ENCODE measurements at regions not wholly inside any gene's neighbourhood (a gene's known extent, or its start where the extent isn't known, plus 50 kb on each side); places are given as distances from the start of the nearest gene placed in this dataset.

- peak; percentile 30 for DNase-seq
- no peaks in the 10 kb centered on the region for H4K20me1 ChIP-seq (ENCODE audit: insufficient read depth)
- no peak overlapping the region; a peak in 1 of 4 replicates for H3K27ac ChIP-seq (ENCODE audit: low read depth in 2 of 2, low read length in 1 of 2)
- H3K9ac ChIP-seq: no peak overlapping the region
- H3K4me1 ChIP-seq (ENCODE audit: control insufficient read depth in 1 of 2, insufficient read depth in 2 of 2, low read depth in 1 of 2, low read length in 1 of 2): peaks cover 0 to 15% of the 10 kb centered on the region in 2 experiments; a peak in 1 of 4 replicates
- no peaks in the 10 kb centered on the region for H3K9me2 ChIP-seq
- no peaks in the 10 kb centered on the region for H3K27me3 ChIP-seq (ENCODE audit: insufficient read depth)
- H2AFZ ChIP-seq (ENCODE audit: low read depth): no peak overlapping the region
- H3K79me2 ChIP-seq (ENCODE audit: insufficient read depth): no peaks in the 10 kb centered on the region
- ChIA-PET POLR2A (interaction anchor here (1.1 kb wide), 1 partner anchor 110 kb away, joined by 4 read pairs; the partner anchor contains the start of gene SNRK), CTCF (interaction anchor here (1.8 to 6.3 kb wide), 2 partner anchors 14 to 215 kb away, joined by 7 to 43 read pairs; no protein-coding TSS in a partner anchor)
- H3F3A ChIP-seq (replicated peaks; ENCODE audit: insufficient read depth): no peaks in the 10 kb centered on the region
- H3K4me3 ChIP-seq (ENCODE audit: low read depth in 2 of 2, low read length in 1 of 2): no peak overlapping the region
- peak in 1 of 2 experiments; percentile 37; a peak in 1 of 4 replicates for TF ChIP-seq EP300 (IDR thresholded peaks at IDR 0.05; ENCODE audit: borderline replicate concordance in 1 of 2, low read depth in 1 of 2, low read length in 1 of 2)
- TF ChIP-seq NRF1 (IDR thresholded peaks at IDR 0.05; ENCODE audit: low read depth, low read length): no peak
- H3K36me3 ChIP-seq (replicated peaks in 1 of 2; ENCODE audit: control insufficient read depth in 1 of 2, insufficient read depth in 2 of 2, low read length in 1 of 2): no peaks in the 10 kb centered on the region
- WGBS (ENCODE audit: low lambda C conversion rate): 74% methylated on average over 4 of the region's 4 CpGs
- H3K4me2 ChIP-seq: no peak overlapping the region
- H3K9me3 ChIP-seq: no peaks in the 10 kb centered on the region
These were observed 70.8 kb upstream of the POMGNT2 start for GRCh38 chr3:43176666-43177065.

GRCh38 chr3:43175541-43175940, 69.7 kb upstream of the POMGNT2 start:
- Histone ChIP-seq H3K4me2 (no peak overlapping the region), H3K9me2 (no peaks in the 10 kb centered on the region), H3K36me3 (replicated peaks in 1 of 2; ENCODE audit: control insufficient read depth in 1 of 2, insufficient read depth in 2 of 2, low read length in 1 of 2) (no peaks in the 10 kb centered on the region), H3K9me3 (no peaks in the 10 kb centered on the region), H3K79me2 (ENCODE audit: insufficient read depth) (no peaks in the 10 kb centered on the region), H3K9ac (no peak overlapping the region), H3K4me3 (ENCODE audit: low read depth in 2 of 2, low read length in 1 of 2) (no peak overlapping the region), H3K4me1 (ENCODE audit: control insufficient read depth in 1 of 2, insufficient read depth in 2 of 2, low read depth in 1 of 2, low read length in 1 of 2) (peaks cover 0 to 11% of the 10 kb centered on the region in 2 experiments; a peak in 1 of 4 replicates), H3F3A (replicated peaks; ENCODE audit: insufficient read depth) (no peaks in the 10 kb centered on the region), H3K27ac (ENCODE audit: low read depth in 2 of 2, low read length in 1 of 2) (no peak overlapping the region), H4K20me1 (ENCODE audit: insufficient read depth) (no peaks in the 10 kb centered on the region), H3K27me3 (ENCODE audit: insufficient read depth) (no peaks in the 10 kb centered on the region), H2AFZ (ENCODE audit: low read depth) (no peak overlapping the region)
- CTCF ChIA-PET: interaction anchor here (0.7 to 6.3 kb wide), 4 partner anchors 13 to 214 kb away, joined by 3 to 43 read pairs (median 5); partner anchors contain the start of gene SNRK
- DNase-seq: no peak
- POLR2A ChIA-PET: interaction anchor here (1.1 kb wide), 1 partner anchor 111 kb away, joined by 4 read pairs; the partner anchor contains the start of gene SNRK
- 40% methylated on average over 5 of the region's 5 CpGs for WGBS (ENCODE audit: low lambda C conversion rate)
- TF ChIP-seq IRF3 (IDR thresholded peaks at IDR 0.05; ENCODE audit: low read depth, low read length) (no peak), NRF1 (IDR thresholded peaks at IDR 0.05; ENCODE audit: low read depth, low read length) (no peak), GABPA (IDR thresholded peaks at IDR 0.05; ENCODE audit: low read depth) (no peak), TCF12 (IDR thresholded peaks at IDR 0.05) (no peak), SIN3A (IDR thresholded peaks at IDR 0.05; ENCODE audit: borderline replicate concordance, low read depth, low read length) (no peak), SMC3 (IDR thresholded peaks at IDR 0.05; ENCODE audit: low read depth, low read length) (no peak)

GRCh38 chr3:43173949-43174348, 68.1 kb upstream of the POMGNT2 start:
- Histone ChIP-seq H3K27me3 (ENCODE audit: insufficient read depth) (no peaks in the 10 kb centered on the region), H3F3A (replicated peaks; ENCODE audit: insufficient read depth) (no peaks in the 10 kb centered on the region), H3K9me3 (no peaks in the 10 kb centered on the region), H3K4me3 (ENCODE audit: low read depth in 2 of 2, low read length in 1 of 2) (no peak overlapping the region), H3K4me1 (ENCODE audit: control insufficient read depth in 1 of 2, insufficient read depth in 2 of 2, low read depth in 1 of 2, low read length in 1 of 2) (peaks cover 0 to 9% of the 10 kb centered on the region in 2 experiments; a peak in 1 of 4 replicates), H3K9ac (no peak overlapping the region), H3K27ac (ENCODE audit: low read depth in 2 of 2, low read length in 1 of 2) (no peak overlapping the region), H3K4me2 (no peak overlapping the region), H3K79me2 (ENCODE audit: insufficient read depth) (no peaks in the 10 kb centered on the region), H3K36me3 (replicated peaks in 1 of 2; ENCODE audit: control insufficient read depth in 1 of 2, insufficient read depth in 2 of 2, low read length in 1 of 2) (no peaks in the 10 kb centered on the region), H3K9me2 (no peaks in the 10 kb centered on the region), H4K20me1 (ENCODE audit: insufficient read depth) (no peaks in the 10 kb centered on the region), H2AFZ (ENCODE audit: low read depth) (no peak overlapping the region)
- ChIA-PET CTCF (no interaction called here), POLR2A (no interaction called here)
- no peak for DNase-seq
- no peak for TF ChIP-seq MAX (IDR thresholded peaks at IDR 0.05; ENCODE audit: low read depth)
- TF ChIP-seq TAF1 (IDR thresholded peaks at IDR 0.05; ENCODE audit: borderline replicate concordance, low read depth, low read length): no peak
- no peak for TF ChIP-seq SIN3A (IDR thresholded peaks at IDR 0.05; ENCODE audit: borderline replicate concordance, low read depth, low read length)
- no peak for TF ChIP-seq RFX5 (IDR thresholded peaks at IDR 0.05; ENCODE audit: low read length)
- TF ChIP-seq NRF1 (IDR thresholded peaks at IDR 0.05; ENCODE audit: low read depth, low read length): no peak
- TF ChIP-seq RXRA (IDR thresholded peaks at IDR 0.05; ENCODE audit: borderline replicate concordance, low read depth): no peak
- no peak for TF ChIP-seq GABPA (IDR thresholded peaks at IDR 0.05; ENCODE audit: low read depth)
- no peak for TF ChIP-seq EP300 (IDR thresholded peaks at IDR 0.05; ENCODE audit: borderline replicate concordance in 1 of 2, low read depth in 1 of 2, low read length in 1 of 2)
